NCI-H2171 (cell line): ENCODE measurements at regions not wholly inside any gene's neighbourhood (a gene's known extent, or its start where the extent isn't known, plus 50 kb on each side); places are given as distances from the start of the nearest gene placed in this dataset.

Experiments used
- DNase-seq: peaks from one replicate; lab custom pipeline; 2025; lab: John Stamatoyannopoulos, UW

- no peak for DNase-seq
Observed at GRCh38 chr6:111958534-111958933, 85.3 kb upstream of the FYN start.

GRCh38 chr6:111959766-111960165 is 86.5 kb upstream of the FYN start:
- DNase-seq: no peak

- DNase-seq: no peak
Observed at GRCh38 chr6:111967131-111967530, 86.8 kb upstream of the CCN6 start.

GRCh38 chr6:111970426-111970825 is 83.5 kb upstream of the CCN6 start:
- DNase-seq: no peak

DNA sequence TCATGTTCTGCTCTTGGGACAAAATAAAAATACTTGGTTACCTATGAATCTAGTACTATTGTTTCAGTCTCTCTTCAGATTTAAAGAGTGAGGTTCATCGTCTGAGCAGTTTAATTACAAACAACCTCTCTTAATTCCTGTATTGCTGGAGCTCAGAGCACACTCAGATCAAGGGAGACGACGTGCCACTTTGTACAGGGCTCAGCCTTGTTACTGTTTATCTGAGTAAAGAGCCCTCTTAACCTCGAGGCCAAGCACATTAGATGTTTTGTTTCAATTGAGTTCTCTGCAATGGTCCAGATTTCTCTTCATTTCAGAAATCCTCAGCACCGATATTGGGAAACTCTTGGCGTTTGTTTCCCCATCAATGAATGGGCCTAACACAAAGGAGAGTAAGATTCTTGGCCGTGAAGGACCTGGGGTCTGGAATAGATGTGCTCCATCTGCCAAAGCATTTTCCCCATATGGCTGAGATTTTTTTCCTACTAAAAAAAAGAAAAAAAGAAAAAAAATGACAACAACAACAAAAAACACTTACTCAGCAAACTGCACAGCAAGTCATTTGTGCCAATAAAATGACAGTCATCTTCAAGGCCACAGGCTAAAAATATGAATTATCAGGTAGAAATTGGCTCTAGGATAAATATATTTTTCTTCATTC is 82.6 kb upstream of the CCN6 start:
- peak; percentile 79 for DNase-seq

GRCh38 chr6:111971866-111972532 is 81.9 kb upstream of the CCN6 start:
- no peak for DNase-seq

DNA sequence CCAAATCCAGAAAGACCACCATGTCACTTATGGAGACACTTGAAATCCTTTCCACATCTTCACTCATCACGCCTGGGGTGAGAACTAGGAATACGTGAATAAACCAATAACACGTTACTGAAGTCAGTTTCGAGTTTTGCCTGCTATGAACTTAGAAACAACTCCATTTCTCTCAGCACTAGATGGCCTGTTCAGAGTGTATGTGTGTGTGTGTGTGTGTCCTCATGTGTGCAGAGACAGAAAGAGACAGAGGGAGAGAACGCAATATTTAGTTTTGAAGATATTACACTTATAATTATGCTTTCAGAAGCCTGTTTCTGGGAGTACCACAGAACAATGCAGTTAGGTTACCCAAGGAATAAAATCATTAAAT is 81.2 kb upstream of the CCN6 start:
- DNase-seq: no peak

GRCh38 chr6:111973118-111973761 is 80.7 kb upstream of the CCN6 start:
- DNase-seq: no peak

DNA sequence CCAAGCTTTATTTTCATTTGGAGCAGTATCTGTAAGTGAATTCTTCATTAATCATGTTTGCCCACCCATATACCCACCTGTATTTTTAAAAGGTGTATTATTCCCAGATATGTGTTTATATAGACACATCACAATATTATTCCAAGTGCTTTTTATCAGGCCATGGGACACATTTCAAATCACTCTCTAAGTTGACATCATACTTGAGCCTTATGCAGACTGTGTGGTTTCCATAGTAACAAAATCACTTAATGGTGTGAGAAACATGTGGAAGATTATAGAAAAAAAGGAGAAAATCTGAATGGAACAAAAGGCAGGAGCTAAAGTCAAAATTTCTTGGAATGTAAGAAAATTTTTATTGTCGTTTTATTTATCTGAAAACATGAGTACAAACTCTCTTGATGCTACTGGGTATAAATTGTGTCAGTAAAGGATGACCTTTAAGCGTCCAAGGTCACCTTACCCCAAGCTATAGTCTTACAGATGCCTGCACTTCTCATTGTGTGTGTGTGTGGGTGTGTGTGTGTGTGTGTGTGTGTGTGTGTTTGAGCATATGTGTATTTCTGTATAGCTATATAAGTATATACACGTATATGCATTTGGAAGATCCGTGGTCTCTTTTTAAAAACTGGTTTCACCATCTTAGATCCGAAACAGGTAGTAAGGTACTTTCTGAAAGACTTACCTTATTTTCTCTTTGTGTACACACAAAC is 79.8 kb upstream of the CCN6 start:
- peak; percentile 17 for DNase-seq

DNA sequence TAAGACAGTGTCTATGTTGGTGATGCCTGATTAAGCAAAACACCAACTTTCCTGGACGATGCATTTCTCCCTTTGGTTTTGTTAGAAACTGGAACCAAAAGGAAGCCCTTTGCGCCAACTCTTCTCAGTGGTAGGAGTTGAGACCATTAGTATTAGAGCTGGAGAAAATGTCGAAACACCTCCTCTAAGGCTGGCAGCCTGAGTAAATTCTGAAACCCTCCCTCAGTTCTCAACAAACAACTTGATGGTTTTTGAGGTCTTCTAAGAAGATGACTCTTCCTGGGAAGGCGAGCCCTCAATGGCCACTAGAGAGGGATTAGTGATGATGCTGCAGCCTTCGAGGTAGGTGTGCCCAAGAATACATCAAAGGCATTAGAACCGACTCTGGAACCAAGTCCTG is 78.4 kb upstream of the CCN6 start:
- no peak for DNase-seq

DNA sequence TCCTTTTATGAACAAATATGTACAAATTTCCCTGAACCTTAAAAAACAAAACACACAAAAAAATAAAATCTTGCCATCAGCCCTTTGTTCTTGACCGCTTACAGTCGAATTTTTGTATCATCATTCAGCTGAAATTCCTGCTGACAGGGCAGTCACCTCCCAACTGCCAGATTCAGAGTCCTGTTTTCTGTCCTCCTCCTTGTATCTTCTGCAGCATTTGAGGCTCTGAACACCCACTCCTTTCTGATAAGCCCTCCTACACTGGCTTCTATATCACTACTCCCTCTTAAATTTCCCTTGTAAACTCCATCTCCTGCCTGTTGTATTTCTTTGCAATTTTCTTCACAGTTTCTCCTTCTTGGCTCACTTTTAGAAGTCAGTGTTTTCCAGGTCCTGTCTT is 77.8 kb upstream of the CCN6 start:
- no peak for DNase-seq

DNA sequence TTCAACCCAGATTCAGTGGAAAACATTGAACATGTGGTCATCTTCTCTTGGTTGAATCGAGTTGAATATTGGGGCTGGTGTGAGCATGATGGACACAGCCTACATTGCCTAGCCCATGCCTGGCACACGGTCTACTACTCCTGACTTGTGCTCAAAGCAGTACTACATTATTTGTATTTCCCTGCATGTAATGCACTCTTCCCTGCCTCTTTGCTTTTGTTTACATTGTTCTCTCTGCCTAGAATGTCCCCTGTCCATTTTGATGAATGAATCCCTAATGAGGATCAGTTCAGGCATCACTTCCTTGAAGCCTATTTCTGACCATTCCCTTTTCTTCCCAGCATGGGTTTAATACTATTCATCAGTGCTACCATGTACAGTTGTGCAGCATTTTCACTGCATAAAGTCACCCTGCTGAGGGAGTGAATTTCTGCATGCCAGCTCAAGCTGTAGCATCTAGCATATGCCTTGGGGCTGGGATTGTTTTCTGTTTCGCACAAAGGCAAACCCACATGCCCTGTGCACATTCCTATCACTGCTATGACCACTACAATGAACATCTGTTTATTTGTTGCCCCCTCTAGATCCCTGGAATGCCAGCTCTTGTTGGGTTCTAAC is 75.3 kb upstream of the CCN6 start:
- DNase-seq: no peak

DNA sequence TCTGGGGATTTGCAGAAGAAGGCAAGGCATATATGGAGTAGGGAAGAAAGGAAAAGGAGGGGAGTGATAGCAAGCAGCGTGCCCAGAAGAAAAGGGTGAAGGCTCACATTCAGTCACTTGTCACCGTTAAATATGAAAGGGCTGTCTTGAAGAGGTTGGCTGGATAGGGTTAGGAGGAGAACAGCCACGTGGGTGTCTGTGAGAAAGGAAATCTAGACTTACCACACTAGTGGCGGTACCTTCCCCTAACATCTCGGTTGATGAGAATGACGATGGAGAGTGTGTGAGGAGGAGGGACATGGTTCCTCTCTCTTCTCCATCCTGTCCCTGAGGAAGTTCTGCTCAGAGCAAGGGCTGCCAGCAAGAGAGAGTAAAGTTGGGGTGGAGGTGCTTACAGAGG is 74.3 kb upstream of the CCN6 start:
- no peak for DNase-seq

DNA sequence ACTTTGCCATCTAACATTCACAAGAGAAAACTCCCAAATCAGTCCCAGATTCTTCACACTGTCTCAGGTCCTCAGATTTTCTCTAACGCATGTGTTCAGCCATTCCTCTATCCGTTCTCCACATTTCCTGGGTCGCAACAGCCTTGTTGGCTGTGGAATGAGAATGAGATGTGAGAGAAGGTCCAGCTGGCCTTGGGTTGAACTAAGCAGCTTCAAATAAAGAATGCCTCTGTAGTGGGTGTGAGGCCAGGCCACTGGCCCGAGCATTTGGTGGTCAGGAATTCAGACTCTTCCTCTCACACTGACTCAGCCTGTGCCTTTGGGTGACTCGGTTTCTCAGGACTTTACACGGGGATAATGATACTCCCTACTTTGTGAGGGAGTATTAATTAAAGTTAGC is 73.8 kb upstream of the CCN6 start:
- DNase-seq: no peak

DNA sequence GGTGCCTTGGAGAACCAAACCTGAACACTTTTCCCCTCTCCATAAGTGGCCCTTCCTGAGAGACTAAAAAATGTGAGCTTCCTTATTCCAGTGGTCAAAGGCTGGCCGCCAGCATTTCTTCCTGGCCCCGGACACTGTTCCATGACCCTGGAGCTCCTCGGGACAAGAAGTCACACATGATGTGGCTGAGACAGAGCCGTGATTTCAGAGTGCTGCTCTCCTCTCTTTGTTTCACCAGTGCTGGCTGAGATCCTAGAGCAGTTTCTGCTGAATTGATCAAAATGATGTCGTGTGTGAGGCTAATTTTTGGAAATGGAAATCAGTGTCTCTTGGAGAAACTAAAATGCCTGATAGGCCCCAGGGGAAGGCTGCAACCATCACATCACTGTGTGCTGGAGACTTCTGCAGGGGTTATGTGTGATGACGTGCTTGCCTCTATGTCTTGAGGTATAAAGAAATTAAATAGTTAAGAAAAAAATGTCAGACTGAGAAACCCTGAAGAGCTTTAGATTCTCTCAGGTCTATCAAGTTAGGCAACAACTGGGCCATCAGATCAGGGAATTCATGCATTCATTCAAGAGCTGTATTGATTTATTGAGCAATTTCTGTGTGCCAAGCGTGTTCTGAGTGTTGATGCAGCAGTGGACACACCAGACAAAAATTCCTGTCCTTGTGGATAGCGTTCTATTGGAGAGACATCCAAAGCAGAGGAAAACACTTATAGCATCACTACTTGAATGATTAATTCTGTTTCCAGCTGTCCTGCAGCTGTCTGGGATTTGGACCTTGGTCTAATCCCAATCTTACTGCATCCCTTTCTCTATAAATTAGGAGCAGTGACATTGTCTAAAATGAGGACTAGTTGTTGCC is 72.7 kb upstream of the CCN6 start:
- no peak for DNase-seq

DNA sequence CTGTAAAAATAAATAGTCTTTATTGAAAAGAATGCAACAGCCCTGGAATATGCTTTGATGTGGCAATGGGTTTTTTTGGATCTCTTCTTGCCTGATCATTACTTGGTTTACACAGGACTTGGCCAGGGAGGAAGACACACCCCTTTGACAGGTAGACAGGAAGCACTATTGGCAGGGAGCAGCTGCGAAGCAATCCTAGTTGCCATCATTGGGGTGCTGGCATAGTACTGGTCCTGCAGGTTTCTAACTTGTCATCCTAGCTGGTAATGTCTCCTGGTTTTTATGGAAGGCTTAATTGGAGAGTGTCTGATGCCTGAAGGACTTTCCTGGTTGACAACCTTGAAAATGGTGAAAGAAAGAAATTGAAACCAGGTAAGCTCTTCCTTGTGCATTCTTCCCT is 71.2 kb upstream of the CCN6 start:
- DNase-seq: no peak

DNA sequence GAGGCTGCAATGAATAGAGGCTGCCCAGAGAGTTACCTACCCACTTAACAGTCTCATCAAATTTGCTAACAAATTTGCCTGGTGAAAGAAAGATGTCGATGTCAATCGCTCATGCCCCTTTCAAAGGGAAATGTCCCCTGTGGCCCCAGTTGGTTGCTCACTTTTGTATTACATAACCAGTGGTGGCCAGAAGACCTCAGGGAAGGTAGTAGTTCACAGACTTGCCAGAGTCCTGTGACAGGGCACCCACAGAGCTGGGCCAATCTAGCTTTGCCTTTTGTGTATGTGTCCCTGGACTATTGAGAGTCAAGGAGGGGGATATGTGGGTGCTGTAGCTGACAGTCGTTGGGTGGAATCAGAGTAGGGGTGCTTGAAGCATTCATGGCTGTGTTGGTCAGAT is 70.7 kb upstream of the CCN6 start:
- DNase-seq: no peak

DNA sequence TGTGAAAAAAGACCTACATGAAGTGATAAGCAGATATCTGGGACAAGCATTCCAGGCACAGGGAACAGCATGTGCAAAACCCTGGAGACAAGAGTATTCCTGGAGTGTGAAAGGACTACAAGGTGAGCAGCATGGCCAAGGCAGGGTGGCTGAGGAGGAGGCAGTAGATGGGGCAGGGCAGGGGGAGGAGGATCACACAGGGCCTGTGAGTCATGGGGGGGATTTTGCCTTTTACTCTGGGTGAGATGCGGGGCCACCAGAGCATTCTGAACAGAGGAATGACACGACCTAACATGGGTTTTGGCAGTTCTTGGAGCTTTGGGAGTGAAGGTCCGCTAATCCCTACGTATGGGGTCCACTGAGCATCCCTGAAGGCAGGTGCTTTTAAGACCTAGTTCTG is 69.8 kb upstream of the CCN6 start:
- DNase-seq: no peak

- DNase-seq: no peak
Observed at GRCh38 chr6:111984516-111985201, 69.2 kb upstream of the CCN6 start.

- no peak for DNase-seq
Observed at GRCh38 chr6:111985202-111985731, 68.6 kb upstream of the CCN6 start.

DNA sequence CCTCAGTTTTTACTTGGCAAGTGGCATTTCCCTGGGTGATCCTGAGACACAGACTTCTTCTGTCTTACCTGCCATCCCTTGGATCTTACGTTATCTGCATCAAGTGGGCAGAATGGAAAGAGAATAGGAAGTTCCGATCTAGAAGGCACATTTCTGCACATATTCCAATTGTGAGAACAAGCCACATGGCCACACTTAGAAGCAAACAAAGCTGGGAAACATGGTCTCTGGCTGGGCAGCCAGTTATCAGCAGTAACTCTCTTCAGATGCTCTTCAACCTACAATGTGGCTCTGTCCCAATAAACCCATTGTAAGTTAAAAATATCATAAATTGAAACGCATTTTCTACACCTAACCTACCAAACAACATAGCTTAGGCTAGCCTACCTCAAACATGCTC is 67.3 kb upstream of the CCN6 start:
- DNase-seq: no peak
